ENCODE measurements at regions not wholly inside any gene's neighbourhood (a gene's known extent, or its start where the extent isn't known, plus 50 kb on each side); places are given as distances from the start of the nearest gene placed in this dataset.

- TF ChIP-seq, protein P1, sequence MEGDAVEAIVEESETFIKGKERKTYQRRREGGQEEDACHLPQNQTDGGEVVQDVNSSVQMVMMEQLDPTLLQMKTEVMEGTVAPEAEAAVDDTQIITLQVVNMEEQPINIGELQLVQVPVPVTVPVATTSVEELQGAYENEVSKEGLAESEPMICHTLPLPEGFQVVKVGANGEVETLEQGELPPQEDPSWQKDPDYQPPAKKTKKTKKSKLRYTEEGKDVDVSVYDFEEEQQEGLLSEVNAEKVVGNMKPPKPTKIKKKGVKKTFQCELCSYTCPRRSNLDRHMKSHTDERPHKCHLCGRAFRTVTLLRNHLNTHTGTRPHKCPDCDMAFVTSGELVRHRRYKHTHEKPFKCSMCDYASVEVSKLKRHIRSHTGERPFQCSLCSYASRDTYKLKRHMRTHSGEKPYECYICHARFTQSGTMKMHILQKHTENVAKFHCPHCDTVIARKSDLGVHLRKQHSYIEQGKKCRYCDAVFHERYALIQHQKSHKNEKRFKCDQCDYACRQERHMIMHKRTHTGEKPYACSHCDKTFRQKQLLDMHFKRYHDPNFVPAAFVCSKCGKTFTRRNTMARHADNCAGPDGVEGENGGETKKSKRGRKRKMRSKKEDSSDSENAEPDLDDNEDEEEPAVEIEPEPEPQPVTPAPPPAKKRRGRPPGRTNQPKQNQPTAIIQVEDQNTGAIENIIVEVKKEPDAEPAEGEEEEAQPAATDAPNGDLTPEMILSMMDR (IDR thresholded peaks at IDR 0.05) = no peak
- no peak for TF ChIP-seq POLR2AphosphoS5 (IDR thresholded peaks at IDR 0.05)
- TF ChIP-seq POLR2A (IDR thresholded peaks at IDR 0.05) = no peak
These were observed 301.8 kb downstream of the MED10 start for GRCh38 chr5:6076341-6077239.

Measured in transverse colon (tissue), 4 donors.